K562 (cell line): ENCODE measurements at regions not wholly inside any gene's neighbourhood (a gene's known extent, or its start where the extent isn't known, plus 50 kb on each side); places are given as distances from the start of the nearest gene placed in this dataset.

Experiments used
- ATAC-seq: fragments of 200-7000 bp; cut with Tn5 transposase; 3 replicates; pipeline ENCODE4 v1.9.1; 2020; ENCODE audit warnings: moderate library complexity
- BruUV-seq: library from RNA; stranded (reverse); fragments of 400-500 nt; replicated peaks from 2 replicates; lab custom pipeline; 2021; lab: Mats Ljungman, UMichigan
- CTCF ChIA-PET: fragments of 300-600 bp; formaldehyde crosslinking; extraction: SDS; loops from one replicate; lab custom pipeline; 2021; ENCODE audit warnings: low intra/inter-chr PET ratio; lab: Yijun Ruan, JAX
- POLR2A ChIA-PET: fragments of 300-600, 350-650 bp; sonication (Branson Sonifier 250); formaldehyde crosslinking; extraction: SDS; loops from one replicate; lab custom pipeline; 2021; ENCODE audit warnings: antibody characterized with exemption, inconsistent platforms; lab: Yijun Ruan, JAX
- DNase-seq, 4 experiments: peaks; one replicate each; pipeline versions ENCODE4 v3.0.0 to v3.0.0-alpha.2; 2011 to 2018; ENCODE audit warnings: low spot score in 3 of 4, mixed read lengths in 3 of 4; ENCODE audit errors: extremely low read depth in 1 of 4
- FAIRE-seq: peaks from 2 replicates; lab custom pipeline; 2011; peaks lifted over from hg19 to GRCh38; lab: Jason Lieb, UNC
- H2AFZ ChIP-seq: 2 replicates; pipeline ENCODE4 v1.6.0; 2011; ENCODE audit warnings: low read depth, low read length, control low read depth, inconsistent platforms
- H3K27ac ChIP-seq: fragments of 200-600 bp; 3 replicates; pipeline ENCODE4 v1.8.0; 2011; ENCODE audit warnings: low read depth, mild to moderate bottlenecking, control low read depth, inconsistent platforms, low read length, moderate library complexity, mixed read lengths; ENCODE audit errors: extremely low read depth
- H3K27me3 ChIP-seq, 2 experiments: fragments of 300-600 bp in 1 of 2; 2 replicates in 1 of 2; 3 replicates in 1 of 2; pipeline versions ENCODE4 v1.6.0 to v1.8.0; 2011; ENCODE audit warnings: inconsistent platforms in 2 of 2, low read length in 2 of 2, mild to moderate bottlenecking in 1 of 2, mixed read lengths in 1 of 2, moderate library complexity in 1 of 2; ENCODE audit not compliant: control insufficient read depth in 2 of 2, insufficient read depth in 2 of 2
- H3K36me3 ChIP-seq: fragments of 300-600 bp; 3 replicates; pipeline ENCODE4 v1.8.0; 2011; ENCODE audit warnings: mild to moderate bottlenecking, low read length, inconsistent platforms; ENCODE audit not compliant: control insufficient read depth, insufficient read depth
- H3K4me1 ChIP-seq, 2 experiments: fragments of 200-600 bp in 1 of 2; replicated peaks in 1 of 2; 2 replicates in 1 of 2; 3 replicates in 1 of 2; pipeline versions ENCODE4 v1.5.1 to v1.8.0; 2011; ENCODE audit warnings: inconsistent platforms in 2 of 2, low read length in 2 of 2, mild to moderate bottlenecking in 1 of 2, mixed read lengths in 1 of 2, moderate library complexity in 1 of 2; ENCODE audit not compliant: control insufficient read depth in 2 of 2, insufficient read depth in 2 of 2
- H3K4me2 ChIP-seq: 2 replicates; pipeline ENCODE4 v1.6.1; 2011; ENCODE audit warnings: low read length, control low read depth, inconsistent platforms, mixed read lengths; ENCODE audit not compliant: insufficient read depth
- H3K4me3 ChIP-seq: fragments of 200-600 bp; sonication (generic), shearing (Covaris generic); 2 replicates; pipeline ENCODE4 v1.5.1; 2016; ENCODE audit warnings: control low read depth, inconsistent platforms
- H3K79me2 ChIP-seq: fragments of 200-600 bp; 3 replicates; pipeline ENCODE4 v1.8.0; 2011; ENCODE audit warnings: low read length, inconsistent platforms; ENCODE audit not compliant: control insufficient read depth, insufficient read depth
- H3K9ac ChIP-seq, 2 experiments: 2 replicates each; pipeline versions ENCODE4 v1.6.0 to v1.6.1; 2011; ENCODE audit warnings: low read depth in 2 of 2, low read length in 2 of 2, control low read depth in 1 of 2, inconsistent platforms in 1 of 2, mild to moderate bottlenecking in 1 of 2, mixed read lengths in 1 of 2; ENCODE audit not compliant: insufficient read depth in 1 of 2
- H3K9me1 ChIP-seq: one replicate; pipeline ENCODE4 v1.6.0; 2011; ENCODE audit warnings: inconsistent platforms, mild to moderate bottlenecking, low read length, moderate library complexity; ENCODE audit not compliant: control insufficient read depth, insufficient read depth
- H3K9me3 ChIP-seq: replicated peaks from 2 replicates; pipeline ENCODE4 v1.5.1; 2011; ENCODE audit warnings: low read depth, low read length, inconsistent platforms; ENCODE audit not compliant: control insufficient read depth, insufficient read depth
- H4K20me1 ChIP-seq: replicated peaks from 2 replicates; pipeline ENCODE4 v1.6.1; 2011; ENCODE audit warnings: low read length, inconsistent platforms, mixed read lengths; ENCODE audit not compliant: control insufficient read depth, insufficient read depth
- ARHGAP35 ChIP-seq: fragments of 450-650 bp; IDR thresholded peaks from 2 replicates; pipeline ENCODE4 v1.6.1; 2018; ENCODE audit not compliant: partially characterized antibody
- CBX1 ChIP-seq: sonication (generic); IDR thresholded peaks from 2 replicates; pipeline ENCODE4 v1.6.1; 2016; ENCODE audit warnings: antibody characterized with exemption, low read depth, mild to moderate bottlenecking
- GTF2E2 ChIP-seq: fragments of 200-800 bp; sonication (Bioruptor generic); IDR thresholded peaks from 2 replicates; pipeline ENCODE4 v1.6.1; 2016; ENCODE audit warnings: missing genetic modification characterization, missing compliant biosample characterization
- KDM4B ChIP-seq, 2 experiments: fragments of 450-650 bp in 1 of 2; sonication (generic) in 1 of 2; IDR thresholded peaks; 2 replicates each; pipeline ENCODE4 v1.6.1; 2016 to 2017; ENCODE audit warnings: borderline replicate concordance in 2 of 2, antibody characterized with exemption in 1 of 2, low read depth in 1 of 2, mild to moderate bottlenecking in 1 of 2
- ZBTB7A ChIP-seq: IDR thresholded peaks from 2 replicates; pipeline ENCODE4 v1.6.1; 2011; ENCODE audit warnings: low read depth, mild to moderate bottlenecking, low read length, moderate library complexity, borderline replicate concordance; ENCODE audit not compliant: control insufficient read depth
- ZFPM2 ChIP-seq: fragments of 250-450 bp; sonication (Bioruptor Pico); IDR thresholded peaks from 2 replicates; pipeline ENCODE4 v1.5.1; 2022; ENCODE audit warnings: mild to moderate bottlenecking
- WGBS: fragments of 100-300 bp; shearing (Covaris generic); methylation state at CpG from one replicate; pipeline ENCODE4 v1.1.6; 2016; ENCODE audit warnings: low coverage, mixed read lengths; ENCODE audit not compliant: insufficient coverage; ENCODE audit errors: missing lambda C conversion rate; 5-methylcytosine and 5-hydroxymethylcytosine counted together
- in situ Hi-C: fragments of 300-500 bp; cut with MboI; formaldehyde crosslinking; loops from 4 replicates; pipeline ENCODE4 v1.15.0; 2018; ENCODE audit warnings: inconsistent platforms, mixed read lengths
- intact Hi-C: fragments of 100-400 bp; cut with micrococcal nuclease; formaldehyde crosslinking; loops from 2 replicates; pipeline ENCODE4 v1.14.2; 2022
- TF ChIP-seq, protein P1 (sequence below): IDR thresholded peaks from 2 replicates; pipeline ENCODE4 v1.6.1; 2011; ENCODE audit not compliant: insufficient read length; ENCODE audit errors: extremely low read depth
- TF ChIP-seq, protein P2 (sequence below): fragments of 450-650 bp; IDR thresholded peaks from 2 replicates; pipeline ENCODE4 v1.6.1; 2014; ENCODE audit warnings: low read depth, mild to moderate bottlenecking, moderate library complexity, borderline replicate concordance
- TF ChIP-seq, protein P3 (sequence below): sonication (generic); formaldehyde crosslinking; IDR thresholded peaks from 2 replicates; pipeline ENCODE4 v1.8.0; 2022; ENCODE audit warnings: mild to moderate bottlenecking, missing genetic modification reagents

DNA sequence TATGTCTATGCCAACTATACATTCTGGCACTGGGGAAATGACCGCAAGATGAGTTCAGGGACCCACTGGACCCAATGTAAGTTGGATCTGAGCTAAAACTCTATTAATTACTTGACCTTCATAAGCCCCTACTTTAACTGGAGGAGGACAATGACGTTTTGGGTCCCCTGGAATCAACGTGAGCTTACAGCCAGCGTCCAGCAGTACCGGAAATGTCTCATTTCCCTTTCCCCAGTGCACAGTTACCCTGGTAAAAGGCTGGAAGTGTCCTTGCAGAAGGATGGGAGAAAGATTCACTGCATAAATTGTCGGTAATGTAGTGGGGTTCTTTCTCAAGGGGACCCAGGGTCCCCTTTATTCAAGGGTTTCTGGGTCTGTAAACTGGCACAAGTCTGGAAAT, 1297.6 kb upstream of the ACVR2A start:
- Histone ChIP-seq H2AFZ (no peak overlapping the region), H3K4me3 (no peak overlapping the region), H3K4me2 (no peak overlapping the region), H3K4me1 (no peaks in the 10 kb centered on the region), H3K27me3 (no peaks in the 10 kb centered on the region), H3K9ac (no peak overlapping the region), H3K9me1 (no peaks in the 10 kb centered on the region), H3K27ac (no peak overlapping the region), H3K9me3 (no peaks in the 10 kb centered on the region), H3K36me3 (no peaks in the 10 kb centered on the region), H4K20me1 (no peaks in the 10 kb centered on the region), H3K79me2 (no peaks in the 10 kb centered on the region)
- TF ChIP-seq, protein P1, sequence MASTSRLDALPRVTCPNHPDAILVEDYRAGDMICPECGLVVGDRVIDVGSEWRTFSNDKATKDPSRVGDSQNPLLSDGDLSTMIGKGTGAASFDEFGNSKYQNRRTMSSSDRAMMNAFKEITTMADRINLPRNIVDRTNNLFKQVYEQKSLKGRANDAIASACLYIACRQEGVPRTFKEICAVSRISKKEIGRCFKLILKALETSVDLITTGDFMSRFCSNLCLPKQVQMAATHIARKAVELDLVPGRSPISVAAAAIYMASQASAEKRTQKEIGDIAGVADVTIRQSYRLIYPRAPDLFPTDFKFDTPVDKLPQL, result no peak
- CTCF ChIA-PET, result no interaction called here
- 3% methylated on average over 6 of the region's 6 CpGs for WGBS
- no peak for ATAC-seq
- DNase-seq, result no peak
- FAIRE-seq, result no peak
- intact Hi-C loops, result no loop called here
- POLR2A ChIA-PET, result no interaction called here
- in situ Hi-C loops, result no loop called here
- no TSS peak for BruUV-seq

DNA sequence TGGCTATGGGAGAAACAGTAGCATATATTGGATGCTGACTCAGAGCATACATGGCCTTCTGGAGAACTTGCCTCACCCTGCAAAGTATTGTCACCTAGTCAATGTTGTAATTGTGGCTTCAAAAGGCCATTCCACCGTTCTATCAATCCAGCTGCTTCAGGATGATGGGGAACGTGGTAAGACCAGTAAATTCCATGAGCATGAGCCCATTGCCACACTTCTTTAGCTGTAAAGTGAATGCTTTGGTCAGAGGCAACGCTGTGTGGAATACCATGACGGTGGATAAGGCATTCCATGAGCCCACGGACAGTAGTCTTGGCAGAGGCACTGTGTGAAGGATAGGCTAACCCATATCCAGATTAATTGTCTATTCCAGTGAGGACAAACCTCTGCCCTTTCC, 1300.1 kb upstream of the ACVR2A start:
- Histone ChIP-seq H3K4me2 (no peak overlapping the region), H3K27me3 (no peaks in the 10 kb centered on the region), H3K4me3 (no peak overlapping the region), H4K20me1 (no peaks in the 10 kb centered on the region), H3K4me1 (no peaks in the 10 kb centered on the region), H3K27ac (no peak overlapping the region), H3K9me1 (no peaks in the 10 kb centered on the region), H2AFZ (no peak overlapping the region), H3K36me3 (no peaks in the 10 kb centered on the region), H3K9ac (no peak overlapping the region), H3K79me2 (no peaks in the 10 kb centered on the region), H3K9me3 (no peaks in the 10 kb centered on the region)
- 1% methylated on average over 5 of the region's 5 CpGs for WGBS
- intact Hi-C loops (no loop called here), in situ Hi-C loops (no loop called here)
- TF ChIP-seq ZBTB7A, result no peak
- TF ChIP-seq, protein P2, sequence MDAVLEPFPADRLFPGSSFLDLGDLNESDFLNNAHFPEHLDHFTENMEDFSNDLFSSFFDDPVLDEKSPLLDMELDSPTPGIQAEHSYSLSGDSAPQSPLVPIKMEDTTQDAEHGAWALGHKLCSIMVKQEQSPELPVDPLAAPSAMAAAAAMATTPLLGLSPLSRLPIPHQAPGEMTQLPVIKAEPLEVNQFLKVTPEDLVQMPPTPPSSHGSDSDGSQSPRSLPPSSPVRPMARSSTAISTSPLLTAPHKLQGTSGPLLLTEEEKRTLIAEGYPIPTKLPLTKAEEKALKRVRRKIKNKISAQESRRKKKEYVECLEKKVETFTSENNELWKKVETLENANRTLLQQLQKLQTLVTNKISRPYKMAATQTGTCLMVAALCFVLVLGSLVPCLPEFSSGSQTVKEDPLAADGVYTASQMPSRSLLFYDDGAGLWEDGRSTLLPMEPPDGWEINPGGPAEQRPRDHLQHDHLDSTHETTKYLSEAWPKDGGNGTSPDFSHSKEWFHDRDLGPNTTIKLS, result no peak
- no peak for TF ChIP-seq GTF2E2 (tag)
- no peak for TF ChIP-seq ZFPM2
- no peak for TF ChIP-seq KDM4B (IDR thresholded peaks at IDR 0.05; ENCODE audit: borderline replicate concordance in 2 of 2, low read depth in 1 of 2)
- no peak for TF ChIP-seq ARHGAP35
- TF ChIP-seq CBX1, result no peak
- TF ChIP-seq, protein P3, sequence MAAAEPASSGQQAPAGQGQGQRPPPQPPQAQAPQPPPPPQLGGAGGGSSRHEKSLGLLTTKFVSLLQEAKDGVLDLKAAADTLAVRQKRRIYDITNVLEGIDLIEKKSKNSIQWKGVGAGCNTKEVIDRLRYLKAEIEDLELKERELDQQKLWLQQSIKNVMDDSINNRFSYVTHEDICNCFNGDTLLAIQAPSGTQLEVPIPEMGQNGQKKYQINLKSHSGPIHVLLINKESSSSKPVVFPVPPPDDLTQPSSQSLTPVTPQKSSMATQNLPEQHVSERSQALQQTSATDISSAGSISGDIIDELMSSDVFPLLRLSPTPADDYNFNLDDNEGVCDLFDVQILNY (CRISPR knock-in tag), result no peak
- ATAC-seq (no peak), FAIRE-seq (no peak), DNase-seq (no peak)
- ChIA-PET CTCF (no interaction called here), POLR2A (no interaction called here)
- BruUV-seq, result no TSS peak
